Midbrain (tissue), 1 donor: ENCODE measurements at regions not wholly inside any gene's neighbourhood (a gene's known extent, or its start where the extent isn't known, plus 50 kb on each side); places are given as distances from the start of the nearest gene placed in this dataset.

Source experiments
- DNase-seq: peaks from one replicate; lab custom pipeline; 2025; lab: John Stamatoyannopoulos, UW

DNA sequence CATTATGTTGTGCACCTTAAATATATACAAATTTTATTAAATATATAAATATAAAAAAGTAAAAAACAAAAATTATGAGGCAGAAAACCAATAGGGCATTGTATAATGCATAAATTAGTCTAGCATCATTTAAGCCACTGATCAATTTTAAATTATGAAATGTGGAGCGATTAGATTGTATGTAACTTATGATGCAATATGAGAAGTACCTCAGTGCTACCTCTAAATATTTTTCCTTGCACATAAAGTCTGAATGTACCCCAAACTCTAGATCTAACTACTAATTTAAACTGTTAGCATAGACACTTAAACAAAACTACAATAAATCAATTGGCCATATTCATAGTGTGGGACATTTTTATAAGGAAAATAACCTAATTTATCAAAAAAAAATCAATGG is 1178.5 kb upstream of the MIR17HG start:
- DNase-seq = no peak

DNA sequence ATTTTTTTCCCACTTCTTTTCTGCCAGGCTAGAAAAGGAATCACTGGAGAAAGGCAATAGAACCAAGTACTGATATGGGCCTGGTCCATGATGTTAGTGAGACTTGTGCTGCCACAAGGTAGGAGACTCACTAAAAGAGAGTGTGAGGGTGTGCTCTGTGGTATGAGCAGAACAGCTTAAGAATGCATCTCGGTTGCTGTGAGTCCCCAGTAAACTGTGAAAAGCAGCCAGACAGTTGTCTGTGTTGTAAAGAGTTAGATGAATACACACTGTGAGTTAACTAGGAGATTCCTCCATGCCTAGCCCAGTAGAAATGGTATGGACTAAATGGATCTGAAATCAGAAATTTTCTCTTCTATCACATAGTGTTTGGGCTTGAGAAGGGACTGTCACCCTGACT is 1177.3 kb upstream of the MIR17HG start:
- no peak for DNase-seq

DNA sequence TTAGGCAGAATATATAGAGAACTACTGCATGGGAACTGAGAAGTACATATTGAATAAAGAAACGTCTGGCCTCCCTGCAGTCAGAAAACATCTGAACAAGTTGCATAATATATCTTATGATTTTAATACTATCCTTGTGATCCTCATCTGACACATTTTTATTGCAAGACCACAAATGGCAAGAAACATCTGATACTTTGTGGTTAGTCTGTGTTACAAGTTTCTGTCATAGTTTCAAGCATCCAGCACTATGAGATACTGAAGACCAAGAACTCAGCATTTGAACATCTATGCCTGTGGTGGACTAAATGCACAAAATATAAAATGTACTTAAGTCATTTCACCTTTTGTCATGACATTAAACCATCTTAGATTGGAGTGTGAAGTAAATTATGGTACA is 1175.8 kb upstream of the MIR17HG start:
- DNase-seq = no peak

DNA sequence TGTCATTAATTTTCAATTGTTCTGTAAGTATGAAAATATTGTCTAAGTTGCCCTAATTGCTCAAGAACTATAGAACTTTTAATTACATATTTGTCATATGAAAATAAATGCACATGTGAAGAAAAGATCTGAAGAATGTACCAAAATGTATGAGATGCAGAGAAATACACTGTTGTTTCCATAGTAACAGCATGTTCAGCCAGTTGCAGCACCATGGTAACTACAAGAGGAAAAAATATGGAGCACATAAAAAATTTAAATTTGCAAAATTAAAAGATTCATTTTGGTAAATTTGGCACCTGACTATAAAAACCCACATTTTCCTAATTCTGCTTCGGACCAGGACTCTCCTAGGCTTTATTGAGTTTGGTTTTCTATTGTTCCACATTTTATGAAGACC is 1170.0 kb upstream of the MIR17HG start:
- no peak for DNase-seq

- DNase-seq = no peak
These were observed 1163.1 kb upstream of the MIR17HG start for GRCh38 chr13:90184355-90184754.

GRCh38 chr13:90185734-90186133 is 1161.8 kb upstream of the MIR17HG start:
- no peak for DNase-seq

- DNase-seq = no peak
These were observed 1159.8 kb upstream of the MIR17HG start for GRCh38 chr13:90187478-90188350.

GRCh38 chr13:90188351-90188636 is 1159.2 kb upstream of the MIR17HG start:
- DNase-seq = no peak

DNA sequence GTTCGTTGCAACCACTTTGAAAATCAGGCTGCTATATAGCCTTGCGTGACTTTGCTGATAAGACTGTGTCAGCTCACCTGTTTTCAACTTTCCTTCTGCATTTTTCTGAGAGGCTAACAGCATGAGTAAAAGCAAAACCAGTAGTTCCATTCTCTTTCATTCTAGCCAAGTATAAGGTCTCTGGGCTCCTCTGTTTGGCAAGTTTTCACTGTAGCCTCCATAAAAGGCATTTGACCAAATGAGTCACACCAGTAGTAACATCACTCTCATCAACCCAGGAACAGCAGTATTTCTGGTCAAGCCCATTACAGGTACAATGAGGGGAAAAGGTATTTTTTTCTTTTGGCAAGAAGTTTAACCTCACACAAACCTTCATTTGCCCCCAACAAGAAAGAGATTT is 1149.8 kb upstream of the MIR17HG start:
- no peak for DNase-seq

DNA sequence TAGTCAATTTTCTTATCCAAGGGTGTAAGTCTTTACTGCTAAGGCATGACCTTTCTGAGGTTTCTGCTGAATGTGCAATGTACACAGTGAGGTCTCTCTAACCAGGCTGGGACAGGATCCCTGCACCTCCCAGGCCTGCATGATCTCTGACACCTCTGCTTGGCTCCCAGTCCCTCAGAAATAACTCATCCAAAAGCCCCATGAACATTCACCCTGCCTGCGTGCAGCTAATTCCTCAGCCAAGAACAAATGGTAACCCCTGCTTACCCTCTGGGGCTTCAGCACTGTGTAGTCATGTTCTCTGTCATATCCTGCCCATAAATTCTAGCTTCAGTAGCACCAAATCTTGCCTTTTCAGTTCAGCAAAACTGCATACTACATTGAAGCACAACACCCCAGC is 1146.3 kb upstream of the MIR17HG start:
- DNase-seq = no peak

- no peak for DNase-seq
These were observed 1145.6 kb upstream of the MIR17HG start for GRCh38 chr13:90201676-90202460.

- DNase-seq = no peak
These were observed 1142.4 kb upstream of the MIR17HG start for GRCh38 chr13:90205081-90205480.

DNA sequence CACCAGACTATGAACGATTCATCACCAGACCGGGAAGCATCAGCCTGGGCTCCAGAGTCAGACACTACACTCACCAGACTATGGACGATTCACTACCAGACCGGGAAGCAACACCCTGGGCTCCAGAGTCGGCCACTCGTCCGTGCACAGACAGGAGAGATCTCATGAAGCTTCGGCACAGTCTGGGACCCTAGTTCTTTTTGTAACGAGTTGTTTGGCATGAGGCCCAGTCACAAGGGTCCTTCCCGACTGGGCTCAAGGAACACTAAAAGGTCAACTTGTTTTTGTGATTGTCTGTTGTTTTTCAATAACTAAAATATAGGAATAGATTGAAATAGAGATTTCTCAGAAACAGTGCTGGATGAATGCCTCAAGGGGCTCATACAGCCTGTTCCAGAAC is 1141.6 kb upstream of the MIR17HG start:
- no peak for DNase-seq

DNA sequence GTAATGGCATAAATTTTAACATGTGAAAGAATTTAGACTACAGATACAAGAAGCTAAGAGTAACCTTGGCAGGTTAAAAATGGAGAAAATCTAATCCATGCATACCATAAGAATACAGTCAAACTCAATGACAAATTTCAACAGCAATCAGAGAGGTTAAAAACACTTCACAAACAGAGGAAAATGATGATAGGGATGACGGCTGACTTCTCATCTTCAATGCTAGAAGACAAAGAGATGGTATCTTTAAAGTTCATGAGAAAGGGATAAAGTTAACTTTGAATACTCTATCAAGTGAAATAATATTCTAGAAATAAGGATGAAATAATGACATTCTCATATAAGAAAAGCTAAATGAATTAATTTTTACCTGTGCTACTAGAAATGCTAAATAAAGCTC is 1130.2 kb upstream of the MIR17HG start:
- no peak for DNase-seq

DNA sequence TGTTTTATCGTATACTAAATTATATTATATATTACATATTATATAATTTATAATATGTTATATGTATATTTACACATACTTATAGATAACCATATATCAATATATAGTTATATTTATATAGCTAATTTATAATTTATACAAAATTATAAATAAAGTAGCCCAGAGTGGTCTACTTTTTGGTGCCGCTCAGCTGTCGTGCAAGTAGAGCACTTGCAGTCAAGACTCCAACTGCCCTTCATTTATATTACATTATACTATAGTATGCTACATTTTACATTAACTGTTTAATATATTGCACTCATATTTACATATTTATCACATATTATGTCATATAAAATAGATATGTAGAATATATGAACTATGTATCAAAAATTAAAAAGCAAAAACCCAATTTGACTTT is 1124.7 kb upstream of the MIR17HG start:
- DNase-seq = no peak

DNA sequence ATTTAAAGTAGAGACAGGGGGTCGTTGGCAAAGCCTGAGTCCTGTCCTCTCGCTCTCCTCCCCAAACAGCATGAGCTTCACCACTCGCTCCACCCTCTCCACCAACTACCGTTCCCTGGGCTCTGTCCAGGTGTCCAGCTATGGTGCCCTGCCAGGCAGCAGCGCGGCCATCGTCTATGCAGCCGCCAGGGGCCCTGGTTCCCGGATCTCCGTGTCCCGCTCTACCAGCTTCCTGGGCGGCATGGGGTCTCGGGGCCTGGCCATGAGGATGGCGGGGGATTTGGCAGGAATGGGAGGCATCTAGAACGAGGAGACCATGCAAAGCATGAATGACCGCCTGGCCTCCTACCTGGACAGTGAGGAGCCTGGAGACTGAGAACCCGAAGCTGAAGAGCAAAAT is 1117.2 kb upstream of the MIR17HG start:
- no peak for DNase-seq

GRCh38 chr13:90232291-90232690 is 1115.2 kb upstream of the MIR17HG start:
- no peak for DNase-seq

DNA sequence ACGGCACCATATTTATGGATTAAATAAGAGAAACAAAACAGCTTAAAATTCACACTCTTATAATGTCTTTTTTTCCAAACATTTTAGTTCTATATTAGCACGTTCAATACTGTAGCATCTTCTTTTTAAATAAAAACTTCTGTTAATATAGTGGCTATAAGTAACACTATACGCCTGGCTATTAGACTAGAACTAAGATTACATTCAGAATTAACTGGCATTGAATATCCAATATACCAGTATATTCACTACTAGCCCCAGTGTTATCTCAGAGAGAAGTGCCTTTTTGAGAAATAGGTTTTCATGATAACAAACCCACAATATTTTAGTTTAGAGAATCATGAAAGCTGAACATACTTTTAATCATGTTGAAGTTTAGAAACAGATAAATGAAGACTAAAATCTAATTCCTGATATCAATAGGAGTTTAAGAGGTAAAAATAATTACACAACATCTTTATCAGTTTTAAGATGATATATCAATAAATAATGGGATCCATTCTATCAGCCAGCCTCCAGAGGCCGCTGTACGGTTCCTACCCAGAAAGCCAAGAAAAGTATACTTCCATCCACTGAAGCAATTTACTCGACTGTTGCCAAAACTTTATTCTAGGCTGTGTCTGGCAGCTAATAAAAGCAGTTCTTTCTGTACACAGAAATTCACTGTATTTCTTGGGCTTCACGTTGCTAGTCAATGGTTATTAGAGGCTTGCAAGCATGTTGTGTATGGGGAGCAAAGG is 1113.4 kb upstream of the MIR17HG start:
- DNase-seq = no peak

- DNase-seq = no peak
These were observed 1109.6 kb upstream of the MIR17HG start for GRCh38 chr13:90237852-90238251.

- no peak for DNase-seq
These were observed 1109.1 kb upstream of the MIR17HG start for GRCh38 chr13:90238413-90238812.

DNA sequence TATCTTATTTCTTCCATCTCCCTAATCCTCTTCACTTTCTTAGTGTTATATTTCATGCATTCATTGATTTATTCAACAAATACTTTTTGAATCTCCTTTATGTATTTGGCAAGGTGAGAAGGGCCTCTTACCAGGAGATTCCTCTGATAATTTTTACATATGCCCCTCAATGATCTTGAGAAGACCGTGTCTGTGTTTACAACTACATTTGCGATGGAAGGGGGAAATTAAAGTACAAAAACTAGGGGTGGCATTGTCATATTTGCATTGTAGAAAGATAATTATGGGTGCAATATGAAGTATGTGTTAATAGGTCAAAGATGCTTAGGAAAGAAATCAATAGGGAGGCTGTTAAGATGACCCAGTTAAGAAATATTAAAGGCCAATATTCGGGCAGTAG is 1108.4 kb upstream of the MIR17HG start:
- DNase-seq = no peak

GRCh38 chr13:90246005-90246404 is 1101.5 kb upstream of the MIR17HG start:
- no peak for DNase-seq
